ENCODE measurements at regions not wholly inside any gene's neighbourhood (a gene's known extent, or its start where the extent isn't known, plus 50 kb on each side); places are given as distances from the start of the nearest gene placed in this dataset.

GRCh38 chr5:154618696-154619095 is 136.5 kb upstream of the LARP1 start:
- H3K27me3 Mint-ChIP-seq = peaks cover 18% of the 10 kb centered on the region
- H3K27ac Mint-ChIP-seq = no peak overlapping the region
- no peaks in the 10 kb centered on the region for H3K4me1 Mint-ChIP-seq
- intact Hi-C loops (cut with DNase I, micrococcal nuclease) = loop anchor here in 1 of 2 experiments (10.0 kb wide), 2 partner anchors 544 to 644 kb away; no protein-coding TSS in a partner anchor
- CTCF ChIA-PET = interaction anchor here (0.7 to 1.0 kb wide), 2 partner anchors 123 to 139 kb away, joined by 3 read pairs; no protein-coding TSS in a partner anchor
- ATAC-seq = no peak
- POLR2A ChIA-PET = no interaction called here
- no peak overlapping the region for H3K4me3 Mint-ChIP-seq
- H3K9me3 Mint-ChIP-seq (ENCODE audit: low read depth) = no peaks in the 10 kb centered on the region
- H3K36me3 Mint-ChIP-seq (ENCODE audit: low read depth) = no peaks in the 10 kb centered on the region
- DNase-seq = no peak

- ChIA-PET CTCF (interaction anchor here (0.6 to 9.8 kb wide), 4 partner anchors 34 to 146 kb away, joined by 3 to 73 read pairs (median 3); no protein-coding TSS in a partner anchor), POLR2A (no interaction called here)
- Mint-ChIP-seq H3K4me1 (peaks cover 7% of the 10 kb centered on the region), H3K4me3 (no peak overlapping the region), H3K27me3 (peaks cover 37% of the 10 kb centered on the region), H3K36me3 (ENCODE audit: low read depth) (no peaks in the 10 kb centered on the region), H3K27ac (no peak overlapping the region), H3K9me3 (ENCODE audit: low read depth) (no peaks in the 10 kb centered on the region)
- no peak for DNase-seq
- no peak for ATAC-seq
- intact Hi-C loops (cut with DNase I, micrococcal nuclease) = loop anchor here in 1 of 2 experiments (10.0 kb wide), 2 partner anchors 540 to 640 kb away; no protein-coding TSS in a partner anchor
Measured at GRCh38 chr5:154614595-154614994, 136.6 kb upstream of the HAND1 start.

GRCh38 chr5:154614125-154614524 is 136.1 kb upstream of the HAND1 start:
- Mint-ChIP-seq H3K36me3 (ENCODE audit: low read depth) (no peaks in the 10 kb centered on the region), H3K4me3 (no peak overlapping the region), H3K4me1 (peaks cover 7% of the 10 kb centered on the region), H3K27me3 (peaks cover 38% of the 10 kb centered on the region), H3K9me3 (ENCODE audit: low read depth) (no peaks in the 10 kb centered on the region), H3K27ac (no peak overlapping the region)
- DNase-seq = no peak
- ChIA-PET POLR2A (no interaction called here), CTCF (interaction anchor here (0.6 to 9.8 kb wide), 3 partner anchors 37 to 146 kb away, joined by 3 to 73 read pairs (median 3); no protein-coding TSS in a partner anchor)
- no peak for ATAC-seq
- intact Hi-C loops (cut with DNase I, micrococcal nuclease) = loop anchor here in 1 of 2 experiments (10.0 kb wide), 2 partner anchors 539 to 639 kb away; no protein-coding TSS in a partner anchor

GRCh38 chr5:154612666-154613065 is 134.6 kb upstream of the HAND1 start:
- ATAC-seq (no peak), DNase-seq (no peak)
- peaks cover 40% of the 10 kb centered on the region for H3K27me3 Mint-ChIP-seq
- POLR2A ChIA-PET = no interaction called here
- no peaks in the 10 kb centered on the region for H3K36me3 Mint-ChIP-seq (ENCODE audit: low read depth)
- no peak overlapping the region for H3K27ac Mint-ChIP-seq
- H3K4me1 Mint-ChIP-seq = peaks cover 7% of the 10 kb centered on the region
- intact Hi-C loops (cut with DNase I, micrococcal nuclease) = loop anchor here in 1 of 2 experiments (10.0 kb wide), 2 partner anchors 538 to 638 kb away; no protein-coding TSS in a partner anchor
- CTCF ChIA-PET = interaction anchor here (1.0 to 9.8 kb wide), 3 partner anchors 20 to 144 kb away, joined by 3 to 73 read pairs (median 4); no protein-coding TSS in a partner anchor
- no peak overlapping the region for H3K4me3 Mint-ChIP-seq
- H3K9me3 Mint-ChIP-seq (ENCODE audit: low read depth) = no peaks in the 10 kb centered on the region

GRCh38 chr5:154611341-154611767 is 133.3 kb upstream of the HAND1 start:
- CTCF ChIA-PET = interaction anchor here (0.6 to 9.8 kb wide), 6 partner anchors 89 to 357 kb away, joined by 3 to 73 read pairs (median 4); no protein-coding TSS in a partner anchor
- H3K4me3 Mint-ChIP-seq = peak overlapping the region; percentile 22
- peak; percentile 20 for DNase-seq
- ATAC-seq = no peak
- H3K27ac Mint-ChIP-seq = no peak overlapping the region
- H3K4me1 Mint-ChIP-seq = peaks cover 7% of the 10 kb centered on the region
- peaks cover 40% of the 10 kb centered on the region for H3K27me3 Mint-ChIP-seq
- POLR2A ChIA-PET = no interaction called here
- no peaks in the 10 kb centered on the region for H3K9me3 Mint-ChIP-seq (ENCODE audit: low read depth)
- H3K36me3 Mint-ChIP-seq (ENCODE audit: low read depth) = no peaks in the 10 kb centered on the region
- intact Hi-C loops (cut with DNase I, micrococcal nuclease) = loop anchor here (2.0 to 10.0 kb wide), 3 partner anchors 189 to 637 kb away; no protein-coding TSS in a partner anchor

- Mint-ChIP-seq H3K9me3 (ENCODE audit: low read depth) (no peaks in the 10 kb centered on the region), H3K27me3 (peaks cover 36% of the 10 kb centered on the region), H3K27ac (no peak overlapping the region), H3K4me3 (peak overlapping the region; percentile 22), H3K36me3 (ENCODE audit: low read depth) (no peaks in the 10 kb centered on the region), H3K4me1 (peaks cover 7% of the 10 kb centered on the region)
- DNase-seq (peak; percentile 89), ATAC-seq (peak; percentile 98)
- POLR2A ChIA-PET = no interaction called here
- CTCF ChIA-PET = interaction anchor here (0.7 to 9.8 kb wide), 7 partner anchors 89 to 358 kb away, joined by 3 to 73 read pairs (median 3); no protein-coding TSS in a partner anchor
- intact Hi-C loops (cut with DNase I, micrococcal nuclease) = loop anchor here (1.0 to 10.0 kb wide), 7 partner anchors 89 to 636 kb away; no protein-coding TSS in a partner anchor
Measured at GRCh38 chr5:154610321-154611154, 132.5 kb upstream of the HAND1 start.

- no peak overlapping the region for H3K4me3 Mint-ChIP-seq
- DNase-seq = no peak
- intact Hi-C loops (cut with DNase I, micrococcal nuclease) = no loop called here
Measured at GRCh38 chr5:154609251-154609650, 131.2 kb upstream of the HAND1 start.

GRCh38 chr5:154608531-154609011 is 130.5 kb upstream of the HAND1 start:
- Mint-ChIP-seq H3K4me1 (peaks cover 7% of the 10 kb centered on the region), H3K9me3 (ENCODE audit: low read depth) (no peaks in the 10 kb centered on the region), H3K4me3 (no peak overlapping the region), H3K27me3 (peaks cover 44% of the 10 kb centered on the region), H3K27ac (no peak overlapping the region), H3K36me3 (ENCODE audit: low read depth) (no peaks in the 10 kb centered on the region)
- DNase-seq = no peak
- ATAC-seq = no peak
- ChIA-PET POLR2A (no interaction called here), CTCF (interaction anchor here (0.7 to 9.8 kb wide), 5 partner anchors 41 to 186 kb away, joined by 3 to 73 read pairs (median 3); no protein-coding TSS in a partner anchor)
- intact Hi-C loops (cut with DNase I, micrococcal nuclease) = no loop called here

More at GRCh38 chr5:154609251-154609650, 131.2 kb upstream of the HAND1 start:
- POLR2A ChIA-PET = no interaction called here
- CTCF ChIA-PET = interaction anchor here (0.7 to 9.8 kb wide), 5 partner anchors 81 to 141 kb away, joined by 3 to 73 read pairs (median 3); no protein-coding TSS in a partner anchor
- Mint-ChIP-seq H3K9me3 (ENCODE audit: low read depth) (no peaks in the 10 kb centered on the region), H3K27ac (no peak overlapping the region), H3K36me3 (ENCODE audit: low read depth) (no peaks in the 10 kb centered on the region), H3K27me3 (peaks cover 40% of the 10 kb centered on the region), H3K4me1 (peaks cover 7% of the 10 kb centered on the region)
- no peak for ATAC-seq

- Mint-ChIP-seq H3K4me3 (no peak overlapping the region), H3K36me3 (ENCODE audit: low read depth) (no peaks in the 10 kb centered on the region), H3K27ac (no peak overlapping the region), H3K4me1 (peaks cover 7% of the 10 kb centered on the region), H3K9me3 (ENCODE audit: low read depth) (no peaks in the 10 kb centered on the region), H3K27me3 (peaks cover 49% of the 10 kb centered on the region)
- ATAC-seq = no peak
- no peak for DNase-seq
- ChIA-PET CTCF (interaction anchor here (0.8 to 9.8 kb wide), 3 partner anchors 41 to 186 kb away, joined by 3 to 73 read pairs (median 3); no protein-coding TSS in a partner anchor), POLR2A (no interaction called here)
- intact Hi-C loops (cut with DNase I, micrococcal nuclease) = no loop called here
Measured at GRCh38 chr5:154607746-154608145, 129.7 kb upstream of the HAND1 start.

- ATAC-seq (no peak), DNase-seq (no peak)
- Mint-ChIP-seq H3K4me3 (no peak overlapping the region), H3K4me1 (peaks cover 4% of the 10 kb centered on the region), H3K27me3 (peaks cover 48% of the 10 kb centered on the region), H3K27ac (no peak overlapping the region), H3K36me3 (ENCODE audit: low read depth) (no peaks in the 10 kb centered on the region), H3K9me3 (ENCODE audit: low read depth) (no peaks in the 10 kb centered on the region)
- intact Hi-C loops (cut with DNase I, micrococcal nuclease) = no loop called here
- ChIA-PET POLR2A (no interaction called here), CTCF (interaction anchor here (0.8 to 9.8 kb wide), 2 partner anchors 26 to 138 kb away, joined by 3 to 73 read pairs; no protein-coding TSS in a partner anchor)
Measured at GRCh38 chr5:154606246-154606645, 128.2 kb upstream of the HAND1 start.

- Mint-ChIP-seq H3K4me1 (no peaks in the 10 kb centered on the region), H3K9me3 (ENCODE audit: low read depth) (no peaks in the 10 kb centered on the region), H3K27me3 (peaks cover 41% of the 10 kb centered on the region), H3K27ac (no peak overlapping the region), H3K36me3 (ENCODE audit: low read depth) (no peaks in the 10 kb centered on the region), H3K4me3 (no peak overlapping the region)
- ATAC-seq (no peak), DNase-seq (peak; percentile 16)
- CTCF ChIA-PET = interaction anchor here (0.6 to 1.5 kb wide), 3 partner anchors 69 to 136 kb away, joined by 3 to 5 read pairs (median 3); no protein-coding TSS in a partner anchor
- POLR2A ChIA-PET = no interaction called here
- intact Hi-C loops (cut with DNase I, micrococcal nuclease) = no loop called here
Measured at GRCh38 chr5:154603953-154604679, 126.1 kb upstream of the HAND1 start.

Data from activated CD4-positive, alpha-beta T cell treated with anti-CD3 and anti-CD28 coated beads for 36 hours (primary cell).